ENCODE measurements at regions not wholly inside any gene's neighbourhood (a gene's known extent, or its start where the extent isn't known, plus 50 kb on each side); places are given as distances from the start of the nearest gene placed in this dataset.
A peak's percentile ranks its signal among the peaks of the same experiment; 100 is the strongest.

DNA sequence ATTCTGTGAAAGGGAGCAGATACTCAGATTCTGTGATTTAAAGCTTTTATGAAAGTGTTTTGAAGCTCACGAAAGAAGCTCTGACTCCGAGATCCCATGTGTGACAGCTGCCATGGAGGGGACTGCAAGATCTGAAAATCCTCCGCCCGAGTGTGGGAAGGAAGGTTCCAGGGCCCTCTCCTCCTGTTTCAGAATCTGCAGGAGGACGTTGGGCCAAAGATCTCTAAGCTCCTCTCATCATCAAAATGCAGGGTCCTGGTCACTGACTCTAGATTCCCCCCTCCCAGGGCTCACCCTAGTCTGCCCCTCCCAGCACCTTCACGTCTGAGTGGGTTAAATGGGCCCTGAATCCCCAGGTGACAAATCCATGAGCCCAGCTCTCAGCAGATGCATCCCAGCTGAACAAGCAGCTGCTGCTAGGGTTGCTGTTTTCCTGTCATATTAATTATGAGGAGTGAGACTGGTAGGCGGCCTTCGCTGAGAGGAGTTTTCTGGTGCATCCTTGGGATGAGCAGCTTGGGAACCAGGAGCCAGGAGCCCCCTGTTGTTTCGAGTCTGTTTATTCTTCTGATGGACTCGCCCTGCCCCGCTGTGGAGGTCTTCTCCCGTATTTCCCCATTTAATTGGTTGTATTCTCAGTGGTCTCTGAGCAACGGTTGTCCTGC, 402.0 kb downstream of the MATN1 start:
- DNase-seq (peak in 1 of 2 donors; percentile 44), ATAC-seq (ENCODE audit: low FRiP score) (no peak)
- 42 to 56% methylated on average over 11 to 13 of the region's 13 CpGs for WGBS, 2 donors
- intact Hi-C loops (cut with DNase I) = no loop called here
- no peaks in the 10 kb centered on the region for H3K36me3 ChIP-seq (ENCODE audit: control insufficient read depth in 1 of 2, insufficient read depth in 2 of 2, low read length in 1 of 2)
- H3K27me3 ChIP-seq (ENCODE audit: control insufficient read depth in 1 of 2, insufficient read depth in 2 of 2, low read length in 1 of 2) = peaks cover 0 to under 1% of the 10 kb centered on the region in 2 donors
- no peak overlapping the region for H3K27ac ChIP-seq (ENCODE audit: low read depth in 1 of 2, low read length in 2 of 2)
- H3K9me3 ChIP-seq (ENCODE audit: control insufficient read depth, low read length) = peaks cover 4% of the 10 kb centered on the region
- H3K4me3 ChIP-seq (ENCODE audit: low read length in 2 of 2) = no peak overlapping the region
- H3K4me1 ChIP-seq (ENCODE audit: control insufficient read depth in 1 of 2, insufficient read depth in 2 of 2, low read length in 2 of 2) = no peaks in the 10 kb centered on the region

DNA sequence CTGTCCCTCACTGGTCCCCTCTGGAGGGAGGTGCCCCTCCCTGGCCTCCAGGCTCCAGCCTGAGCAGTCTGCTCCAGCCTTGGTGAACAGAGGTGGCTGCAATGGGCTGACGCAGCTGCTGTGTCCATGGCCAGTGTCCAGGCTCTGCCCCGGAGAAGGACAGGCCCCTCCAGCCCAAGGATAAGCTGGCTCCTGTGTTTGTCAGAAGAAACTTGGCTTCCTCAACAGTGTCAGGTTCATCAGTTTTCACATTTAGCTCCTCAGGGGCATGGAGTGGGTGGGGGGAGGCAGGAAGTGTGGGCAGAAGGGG, 402.8 kb downstream of the MATN1 start:
- Histone ChIP-seq H3K4me1 (ENCODE audit: control insufficient read depth in 1 of 2, insufficient read depth in 2 of 2, low read length in 2 of 2) (no peaks in the 10 kb centered on the region), H3K27me3 (ENCODE audit: control insufficient read depth in 1 of 2, insufficient read depth in 2 of 2, low read length in 1 of 2) (peaks cover 0 to 1% of the 10 kb centered on the region in 2 donors), H3K36me3 (ENCODE audit: control insufficient read depth in 1 of 2, insufficient read depth in 2 of 2, low read length in 1 of 2) (no peaks in the 10 kb centered on the region), H3K9me3 (ENCODE audit: control insufficient read depth, low read length) (peaks cover 7% of the 10 kb centered on the region), H3K27ac (ENCODE audit: low read depth in 1 of 2, low read length in 2 of 2) (no peak overlapping the region), H3K4me3 (ENCODE audit: low read length in 2 of 2) (no peak overlapping the region)
- ATAC-seq (ENCODE audit: low FRiP score) (no peak), DNase-seq (peak in 1 of 2 donors; percentile 54)
- WGBS, 2 donors = 17 to 22% methylated on average over 2 of the region's 2 CpGs
- intact Hi-C loops (cut with DNase I) = no loop called here

- ATAC-seq (ENCODE audit: low FRiP score) (no peak), DNase-seq (peak in 1 of 2 donors; percentile 59)
- H3K27me3 ChIP-seq (ENCODE audit: control insufficient read depth in 1 of 2, insufficient read depth in 2 of 2, low read length in 1 of 2) = peaks cover 0 to 1% of the 10 kb centered on the region in 2 donors
- no peaks in the 10 kb centered on the region for H3K36me3 ChIP-seq (ENCODE audit: control insufficient read depth in 1 of 2, insufficient read depth in 2 of 2, low read length in 1 of 2)
- H3K4me3 ChIP-seq (ENCODE audit: low read length in 2 of 2) = no peak overlapping the region
- no peaks in the 10 kb centered on the region for H3K4me1 ChIP-seq (ENCODE audit: control insufficient read depth in 1 of 2, insufficient read depth in 2 of 2, low read length in 2 of 2)
- peaks cover 7% of the 10 kb centered on the region for H3K9me3 ChIP-seq (ENCODE audit: control insufficient read depth, low read length)
- intact Hi-C loops (cut with DNase I) = no loop called here
- WGBS, 2 donors = 72 to 74% methylated on average over 11 of the region's 11 CpGs
- no peak overlapping the region for H3K27ac ChIP-seq (ENCODE audit: low read depth in 1 of 2, low read length in 2 of 2)
These were observed 403.4 kb downstream of the MATN1 start for GRCh38 chr1:30319765-30320580.

- Histone ChIP-seq H3K27me3 (ENCODE audit: control insufficient read depth in 1 of 2, insufficient read depth in 2 of 2, low read length in 1 of 2) (peaks cover 0 to 1% of the 10 kb centered on the region in 2 donors), H3K36me3 (ENCODE audit: control insufficient read depth in 1 of 2, insufficient read depth in 2 of 2, low read length in 1 of 2) (no peaks in the 10 kb centered on the region), H3K9me3 (ENCODE audit: control insufficient read depth, low read length) (peaks cover 7% of the 10 kb centered on the region), H3K4me1 (ENCODE audit: control insufficient read depth in 1 of 2, insufficient read depth in 2 of 2, low read length in 2 of 2) (no peaks in the 10 kb centered on the region), H3K27ac (ENCODE audit: low read depth in 1 of 2, low read length in 2 of 2) (no peak overlapping the region), H3K4me3 (ENCODE audit: low read length in 2 of 2) (no peak overlapping the region)
- ATAC-seq (ENCODE audit: low FRiP score) (no peak), DNase-seq (peak in 1 of 2 donors; percentile 51)
- WGBS, 2 donors = 66 to 70% methylated on average over 18 of the region's 18 CpGs
- intact Hi-C loops (cut with DNase I) = no loop called here
These were observed 404.3 kb downstream of the MATN1 start for GRCh38 chr1:30318864-30319718.

GRCh38 chr1:30318413-30318812, 405.0 kb downstream of the MATN1 start:
- DNase-seq = no peak
- Histone ChIP-seq H3K27ac (ENCODE audit: low read depth in 1 of 2, low read length in 2 of 2) (no peak overlapping the region), H3K9me3 (ENCODE audit: control insufficient read depth, low read length) (peaks cover 7% of the 10 kb centered on the region), H3K36me3 (ENCODE audit: control insufficient read depth in 1 of 2, insufficient read depth in 2 of 2, low read length in 1 of 2) (no peaks in the 10 kb centered on the region), H3K4me3 (ENCODE audit: low read length in 2 of 2) (no peak overlapping the region), H3K4me1 (ENCODE audit: control insufficient read depth in 1 of 2, insufficient read depth in 2 of 2, low read length in 2 of 2) (no peaks in the 10 kb centered on the region), H3K27me3 (ENCODE audit: control insufficient read depth in 1 of 2, insufficient read depth in 2 of 2, low read length in 1 of 2) (peaks cover 0 to 1% of the 10 kb centered on the region in 2 donors)
- 47 to 49% methylated on average over 8 of the region's 8 CpGs for WGBS, 2 donors
- intact Hi-C loops (cut with DNase I) = no loop called here
- no peak for ATAC-seq (ENCODE audit: low FRiP score)

DNA sequence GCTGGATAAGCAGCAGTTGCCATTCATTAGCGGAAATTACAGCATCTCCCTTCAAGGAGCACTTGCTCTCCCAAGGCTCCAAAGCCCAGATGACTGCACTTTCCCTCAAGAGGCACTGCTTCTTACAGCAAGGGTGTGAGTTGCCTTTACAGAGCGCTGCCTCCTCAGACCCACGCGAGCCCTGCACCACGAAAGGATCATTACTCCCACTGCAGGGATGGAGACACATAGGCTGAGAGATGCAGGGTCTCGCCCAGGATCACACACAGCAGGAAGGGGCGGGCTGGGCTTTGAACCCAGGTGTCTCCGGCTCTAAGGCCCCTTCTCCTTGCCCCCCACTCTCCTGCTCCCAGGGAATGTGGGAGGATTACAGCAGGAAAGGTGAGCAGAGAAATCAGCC, 405.5 kb downstream of the MATN1 start:
- H3K27me3 ChIP-seq (ENCODE audit: control insufficient read depth in 1 of 2, insufficient read depth in 2 of 2, low read length in 1 of 2) = peaks cover 0 to 1% of the 10 kb centered on the region in 2 donors
- H3K27ac ChIP-seq (ENCODE audit: low read depth in 1 of 2, low read length in 2 of 2) = no peak overlapping the region
- no peaks in the 10 kb centered on the region for H3K4me1 ChIP-seq (ENCODE audit: control insufficient read depth in 1 of 2, insufficient read depth in 2 of 2, low read length in 2 of 2)
- H3K9me3 ChIP-seq (ENCODE audit: control insufficient read depth, low read length) = peaks cover 7% of the 10 kb centered on the region
- H3K4me3 ChIP-seq (ENCODE audit: low read length in 2 of 2) = no peak overlapping the region
- 63 to 66% methylated on average over 8 of the region's 8 CpGs for WGBS, 2 donors
- ATAC-seq (ENCODE audit: low FRiP score) (no peak), DNase-seq (no peak)
- intact Hi-C loops (cut with DNase I) = no loop called here
- no peaks in the 10 kb centered on the region for H3K36me3 ChIP-seq (ENCODE audit: control insufficient read depth in 1 of 2, insufficient read depth in 2 of 2, low read length in 1 of 2)

DNA sequence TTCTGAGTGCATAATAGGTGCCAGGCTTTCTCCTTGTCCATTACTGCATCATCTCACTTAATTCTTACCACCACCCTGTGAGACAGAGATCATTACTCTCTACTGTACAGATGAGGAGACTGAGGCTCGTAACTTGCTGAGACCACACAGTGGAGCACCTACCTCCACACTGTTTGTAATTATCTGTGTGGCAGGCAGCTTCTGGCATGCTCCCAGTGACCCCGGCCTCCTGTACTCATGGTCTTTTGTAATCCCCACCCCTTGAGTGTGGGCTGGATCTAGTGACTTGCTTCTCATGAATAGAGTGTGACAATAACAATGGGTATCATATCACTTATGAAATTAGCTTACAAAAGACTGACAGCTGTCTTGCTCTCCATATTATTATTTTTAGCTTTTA, 407.3 kb downstream of the MATN1 start:
- H3K36me3 ChIP-seq (ENCODE audit: control insufficient read depth in 1 of 2, insufficient read depth in 2 of 2, low read length in 1 of 2) = no peaks in the 10 kb centered on the region
- 82 to 83% methylated on average over 2 of the region's 2 CpGs for WGBS, 2 donors
- H3K4me3 ChIP-seq (ENCODE audit: low read length in 2 of 2) = no peak overlapping the region
- peaks cover 0 to 1% of the 10 kb centered on the region in 2 donors for H3K27me3 ChIP-seq (ENCODE audit: control insufficient read depth in 1 of 2, insufficient read depth in 2 of 2, low read length in 1 of 2)
- no peak overlapping the region for H3K27ac ChIP-seq (ENCODE audit: low read depth in 1 of 2, low read length in 2 of 2)
- intact Hi-C loops (cut with DNase I) = no loop called here
- ATAC-seq (ENCODE audit: low FRiP score) (no peak), DNase-seq (no peak)
- H3K9me3 ChIP-seq (ENCODE audit: control insufficient read depth, low read length) = peaks cover 7% of the 10 kb centered on the region
- no peaks in the 10 kb centered on the region for H3K4me1 ChIP-seq (ENCODE audit: control insufficient read depth in 1 of 2, insufficient read depth in 2 of 2, low read length in 2 of 2)

- H3K4me1 ChIP-seq (ENCODE audit: control insufficient read depth in 1 of 2, insufficient read depth in 2 of 2, low read length in 2 of 2) = no peaks in the 10 kb centered on the region
- H3K27me3 ChIP-seq (ENCODE audit: control insufficient read depth in 1 of 2, insufficient read depth in 2 of 2, low read length in 1 of 2) = peaks cover 0 to 1% of the 10 kb centered on the region in 2 donors
- peaks cover 7% of the 10 kb centered on the region for H3K9me3 ChIP-seq (ENCODE audit: control insufficient read depth, low read length)
- H3K27ac ChIP-seq (ENCODE audit: low read depth in 1 of 2, low read length in 2 of 2) = no peak overlapping the region
- no peaks in the 10 kb centered on the region for H3K36me3 ChIP-seq (ENCODE audit: control insufficient read depth in 1 of 2, insufficient read depth in 2 of 2, low read length in 1 of 2)
- H3K4me3 ChIP-seq (ENCODE audit: low read length in 2 of 2) = no peak overlapping the region
- ATAC-seq (ENCODE audit: low FRiP score) (no peak), DNase-seq (no peak)
- intact Hi-C loops (cut with DNase I) = no loop called here
- WGBS, 2 donors = 56 to 63% methylated on average over 4 of the region's 4 CpGs
These were observed 408.0 kb downstream of the MATN1 start for GRCh38 chr1:30315185-30315960.

Data from aorta (tissue), 5 donors.